Neural cell (in vitro differentiated cells): ENCODE measurements at regions not wholly inside any gene's neighbourhood (a gene's known extent, or its start where the extent isn't known, plus 50 kb on each side); places are given as distances from the start of the nearest gene placed in this dataset.
"Not testable (repeated sequence)": the region's sequence is repeated elsewhere in the genome, so short reads cannot be mapped to it uniquely, and the experiment has no call there.

Experiments
- H2AFZ ChIP-seq: fragments of 200-600, 300-800 bp; sonication (generic), shearing (Covaris generic); 2 replicates; pipeline ENCODE4 v1.6.0; 2014; ENCODE audit warnings: low read depth, mild to moderate bottlenecking, antibody characterized with exemption, low read length, moderate library complexity
- H3F3A ChIP-seq: fragments of 200-600 bp; shearing (Covaris generic); 2 replicates; pipeline ENCODE4 v1.6.1; 2016; ENCODE audit warnings: mild to moderate bottlenecking, moderate library complexity, mixed read lengths, antibody characterized with exemption, low read length; ENCODE audit not compliant: insufficient read depth, poor library complexity, severe bottlenecking
- H3K27ac ChIP-seq: fragments of 200-600, 300-800 bp; sonication (generic), shearing (Covaris generic); 2 replicates; pipeline ENCODE4 v1.5.1; 2014; ENCODE audit warnings: mild to moderate bottlenecking, low read length, moderate library complexity
- H3K27me3 ChIP-seq: fragments of 300-800, 200-600 bp; sonication (generic), shearing (Covaris generic); 2 replicates; pipeline ENCODE4 v1.6.0; 2014; ENCODE audit warnings: mild to moderate bottlenecking, low read depth, low read length, moderate library complexity; ENCODE audit not compliant: insufficient read depth
- H3K36me3 ChIP-seq: fragments of 300-800, 200-600 bp; sonication (generic), shearing (Covaris generic); 2 replicates; pipeline ENCODE4 v1.5.1; 2014; ENCODE audit warnings: mild to moderate bottlenecking, antibody characterized with exemption, low read length, moderate library complexity; ENCODE audit not compliant: insufficient read depth
- H3K4me2 ChIP-seq: fragments of 300-800, 200-600 bp; sonication (generic), shearing (Covaris generic); 2 replicates; pipeline ENCODE4 v1.6.0; 2014; ENCODE audit warnings: mild to moderate bottlenecking, low read length
- H3K4me3 ChIP-seq: fragments of 300-800, 200-600 bp; sonication (generic), shearing (Covaris generic); 2 replicates; pipeline ENCODE4 v1.5.1; 2014; ENCODE audit warnings: mild to moderate bottlenecking, low read length, moderate library complexity
- H3K79me2 ChIP-seq: fragments of 200-600 bp; shearing (Covaris generic); replicated peaks from 2 replicates; pipeline ENCODE4 v1.6.0; 2014; ENCODE audit warnings: mild to moderate bottlenecking, low read length, moderate library complexity; ENCODE audit not compliant: insufficient read depth
- H3K9ac ChIP-seq: fragments of 300-800, 200-600 bp; sonication (generic), shearing (Covaris generic); 2 replicates; pipeline ENCODE4 v1.6.1; 2016; ENCODE audit warnings: mild to moderate bottlenecking, low read length, mixed read lengths
- H3K9me2 ChIP-seq: fragments of 200-600 bp; shearing (Covaris generic); 2 replicates; pipeline ENCODE4 v1.6.1; 2016; ENCODE audit warnings: mild to moderate bottlenecking, low read length, mixed read lengths; ENCODE audit not compliant: insufficient read depth
- H3K9me3 ChIP-seq: fragments of 200-600, 300-800 bp; sonication (generic), shearing (Covaris generic); 2 replicates; pipeline ENCODE4 v1.6.1; 2016; ENCODE audit warnings: mild to moderate bottlenecking, mixed run types, low read length, moderate library complexity, mixed read lengths
- H4K20me1 ChIP-seq: fragments of 200-600 bp; shearing (Covaris generic); 2 replicates; pipeline ENCODE4 v1.6.1; 2016; ENCODE audit warnings: mild to moderate bottlenecking, mixed run types; ENCODE audit not compliant: insufficient read depth
- CTCF ChIP-seq: fragments of 450-650 bp; IDR thresholded peaks from 2 replicates; pipeline ENCODE4 v1.5.1; 2014; ENCODE audit warnings: antibody characterized with exemption, mild to moderate bottlenecking, moderate library complexity; ENCODE audit not compliant: poor library complexity, severe bottlenecking
- EP300 ChIP-seq: fragments of 450-650 bp; conservative IDR thresholded peaks from 2 replicates; pipeline ENCODE4 v1.6.1; 2014; ENCODE audit warnings: antibody characterized with exemption, mild to moderate bottlenecking, moderate library complexity; ENCODE audit not compliant: poor library complexity, severe bottlenecking
- EZH2 ChIP-seq: fragments of 200-600, 300-800 bp; shearing (Covaris generic), sonication (generic); IDR thresholded peaks from 2 replicates; pipeline ENCODE4 v1.6.1; 2014; ENCODE audit warnings: antibody characterized with exemption, low read length, borderline replicate concordance, mild to moderate bottlenecking; ENCODE audit not compliant: insufficient read depth, poor library complexity, severe bottlenecking
- MXI1 ChIP-seq: fragments of 450-650 bp; conservative IDR thresholded peaks from 2 replicates; pipeline ENCODE4 v1.6.1; 2014; ENCODE audit warnings: antibody characterized with exemption, mild to moderate bottlenecking; ENCODE audit not compliant: poor library complexity, severe bottlenecking
- POLR2AphosphoS5 ChIP-seq: IDR thresholded peaks from 2 replicates; pipeline ENCODE4 v1.6.1; 2012
- RAD21 ChIP-seq: fragments of 450-650 bp; conservative IDR thresholded peaks from 2 replicates; pipeline ENCODE4 v1.6.1; 2014; ENCODE audit warnings: antibody characterized with exemption, mild to moderate bottlenecking, moderate library complexity
- REST ChIP-seq: IDR thresholded peaks from 2 replicates; pipeline ENCODE4 v1.6.1; 2012; ENCODE audit warnings: borderline replicate concordance
- SMC3 ChIP-seq: fragments of 450-650 bp; conservative IDR thresholded peaks from 2 replicates; pipeline ENCODE4 v1.6.1; 2014; ENCODE audit warnings: antibody characterized with exemption, mild to moderate bottlenecking, moderate library complexity; ENCODE audit not compliant: poor library complexity
- TAF1 ChIP-seq: IDR thresholded peaks from 2 replicates; pipeline ENCODE4 v1.6.1; 2012; ENCODE audit warnings: low read depth

GRCh38 chr2:149857344-149857743 is 269.8 kb upstream of the MMADHC start:
- Histone ChIP-seq H3K27me3 (no peaks in the 10 kb centered on the region), H3K9ac (no peak overlapping the region), H3K27ac (no peak overlapping the region), H2AFZ (no peak overlapping the region), H3K4me3 (no peak overlapping the region), H3K36me3 (no peaks in the 10 kb centered on the region), H3F3A (no peaks in the 10 kb centered on the region), H3K9me2 (no peaks in the 10 kb centered on the region), H4K20me1 (no peaks in the 10 kb centered on the region), H3K79me2 (no peaks in the 10 kb centered on the region), H3K9me3 (no peaks in the 10 kb centered on the region), H3K4me2 (no peak overlapping the region)
- TF ChIP-seq EZH2, result no peak
- TF ChIP-seq MXI1, result no peak

GRCh38 chr2:149855859-149856258 is 268.3 kb upstream of the MMADHC start:
- H3K9me3 ChIP-seq, H2AFZ ChIP-seq, H3K27me3 ChIP-seq, H3K27ac ChIP-seq, H3K36me3 ChIP-seq, H3K9me2 ChIP-seq, H3K79me2 ChIP-seq, H3K9ac ChIP-seq, H3K4me2 ChIP-seq, H4K20me1 ChIP-seq, H3F3A ChIP-seq, H3K4me3 ChIP-seq: not testable (repeated sequence)

GRCh38 chr2:149849591-149849990 is 262.0 kb upstream of the MMADHC start:
- H3K4me2 ChIP-seq, result no peak overlapping the region
- no peaks in the 10 kb centered on the region for H4K20me1 ChIP-seq
- H3K4me3 ChIP-seq, result no peak overlapping the region
- H3K27ac ChIP-seq, result no peak overlapping the region
- H3F3A ChIP-seq, result no peaks in the 10 kb centered on the region
- no peaks in the 10 kb centered on the region for H3K9me2 ChIP-seq
- no peaks in the 10 kb centered on the region for H3K36me3 ChIP-seq
- no peak for TF ChIP-seq SMC3
- H3K9me3 ChIP-seq, result no peaks in the 10 kb centered on the region
- no peak overlapping the region for H2AFZ ChIP-seq
- H3K79me2 ChIP-seq, result no peaks in the 10 kb centered on the region
- no peak overlapping the region for H3K9ac ChIP-seq
- H3K27me3 ChIP-seq, result no peaks in the 10 kb centered on the region

- H3K9me3 ChIP-seq, result no peaks in the 10 kb centered on the region
- no peaks in the 10 kb centered on the region for H4K20me1 ChIP-seq
- no peak overlapping the region for H3K4me3 ChIP-seq
- H3K36me3 ChIP-seq, result no peaks in the 10 kb centered on the region
- no peaks in the 10 kb centered on the region for H3F3A ChIP-seq
- no peaks in the 10 kb centered on the region for H3K9me2 ChIP-seq
- H2AFZ ChIP-seq, result no peak overlapping the region
- H3K27ac ChIP-seq, result no peak overlapping the region
- no peak for TF ChIP-seq MXI1
- no peak for TF ChIP-seq EP300
- no peak for TF ChIP-seq RAD21
- no peak for TF ChIP-seq SMC3
- TF ChIP-seq TAF1, result no peak
- no peak for TF ChIP-seq POLR2AphosphoS5
- no peak for TF ChIP-seq EZH2
- no peak for TF ChIP-seq REST
- no peak for TF ChIP-seq CTCF
- no peak overlapping the region for H3K4me2 ChIP-seq
- H3K9ac ChIP-seq, result no peak overlapping the region
- no peaks in the 10 kb centered on the region for H3K27me3 ChIP-seq
- H3K79me2 ChIP-seq, result no peaks in the 10 kb centered on the region
These were observed 261.6 kb upstream of the MMADHC start for GRCh38 chr2:149849136-149849535.
